NCI-H2107 (cell line): ENCODE measurements at regions not wholly inside any gene's neighbourhood (a gene's known extent, or its start where the extent isn't known, plus 50 kb on each side); places are given as distances from the start of the nearest gene placed in this dataset.
"Not testable (repeated sequence)": the region's sequence is repeated elsewhere in the genome, so short reads cannot be mapped to it uniquely, and the experiment has no call there.

Source experiments
- DNase-seq: peaks from one replicate; lab custom pipeline; 2025; lab: John Stamatoyannopoulos, UW

DNA sequence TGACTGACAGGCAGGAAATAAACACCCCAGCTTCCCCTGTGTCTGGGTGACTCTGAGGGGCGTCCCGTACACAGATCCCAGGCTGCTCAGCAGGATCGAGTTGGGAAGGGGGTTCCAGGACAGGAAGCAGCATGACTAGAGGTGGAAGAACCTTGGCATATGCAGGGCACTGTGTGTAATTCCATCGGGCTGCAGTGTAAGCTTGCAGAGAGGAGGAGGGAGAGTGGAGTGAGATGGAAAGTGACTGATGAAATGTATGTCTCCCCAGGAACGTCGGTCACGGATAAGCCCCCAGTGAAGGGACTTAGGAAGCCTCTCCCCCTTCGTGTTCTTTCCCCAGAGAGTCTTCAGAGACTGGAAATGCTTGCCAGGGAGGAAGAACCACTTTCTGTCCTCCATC lies 198.4 kb upstream of the SULF2 start:
- DNase-seq = not testable (repeated sequence)

DNA sequence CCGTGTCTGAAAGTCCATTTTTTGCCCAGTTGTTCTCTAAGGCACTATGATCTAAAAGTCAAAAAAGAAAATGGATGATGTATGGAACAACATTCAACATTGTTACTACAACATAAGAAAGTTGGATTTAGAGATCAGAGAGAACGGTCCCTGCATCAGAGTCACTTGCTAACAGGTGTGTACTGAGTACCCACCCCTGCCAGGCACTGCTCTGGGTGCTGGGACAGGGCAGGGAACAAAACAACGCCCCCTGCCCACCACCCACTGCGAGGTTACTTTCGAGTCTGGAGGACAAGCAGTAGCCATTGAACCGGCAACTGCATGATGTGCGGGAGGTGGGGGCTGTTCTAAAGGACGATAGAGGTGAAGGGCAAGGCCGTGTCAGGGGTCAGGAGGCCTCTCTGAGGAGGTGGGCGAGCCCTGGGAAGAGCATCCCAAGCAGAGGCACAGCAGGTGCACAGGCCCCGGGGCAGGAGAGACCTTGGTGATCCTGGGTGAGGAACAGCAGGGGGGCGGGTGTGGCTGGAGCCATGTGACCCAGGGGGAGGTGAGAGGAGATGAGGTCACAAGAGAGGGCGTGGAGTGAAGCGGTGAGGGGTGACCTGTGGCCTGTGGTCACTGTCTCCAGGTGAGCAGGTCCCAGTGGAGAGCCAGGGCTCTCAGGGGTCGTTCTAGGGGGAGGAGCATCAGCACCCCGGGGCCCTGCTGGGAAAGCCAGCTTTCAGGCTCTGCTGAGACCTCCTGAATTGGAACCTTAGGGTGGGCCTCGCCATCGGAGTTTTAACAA lies 197.5 kb upstream of the SULF2 start:
- DNase-seq = no peak

DNA sequence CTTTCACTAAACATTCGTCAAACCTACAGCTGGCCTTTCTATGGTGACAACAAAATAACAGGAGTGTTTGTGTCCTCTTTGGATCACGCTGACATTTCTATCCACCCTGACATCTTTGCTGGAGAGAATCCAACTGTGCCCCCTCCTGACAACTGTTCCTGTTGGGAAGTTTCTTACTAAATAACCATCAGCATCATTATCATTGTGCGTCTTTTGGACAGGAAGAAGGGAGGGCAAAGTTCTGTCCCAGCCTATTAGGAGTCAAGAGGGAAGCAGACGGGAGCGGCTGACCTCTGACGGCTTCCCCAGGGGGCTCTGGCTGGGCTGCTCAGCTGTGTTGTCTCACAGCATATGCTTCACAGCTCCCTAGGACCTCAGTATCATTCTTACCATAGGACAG lies 195.9 kb upstream of the SULF2 start:
- DNase-seq = no peak

DNA sequence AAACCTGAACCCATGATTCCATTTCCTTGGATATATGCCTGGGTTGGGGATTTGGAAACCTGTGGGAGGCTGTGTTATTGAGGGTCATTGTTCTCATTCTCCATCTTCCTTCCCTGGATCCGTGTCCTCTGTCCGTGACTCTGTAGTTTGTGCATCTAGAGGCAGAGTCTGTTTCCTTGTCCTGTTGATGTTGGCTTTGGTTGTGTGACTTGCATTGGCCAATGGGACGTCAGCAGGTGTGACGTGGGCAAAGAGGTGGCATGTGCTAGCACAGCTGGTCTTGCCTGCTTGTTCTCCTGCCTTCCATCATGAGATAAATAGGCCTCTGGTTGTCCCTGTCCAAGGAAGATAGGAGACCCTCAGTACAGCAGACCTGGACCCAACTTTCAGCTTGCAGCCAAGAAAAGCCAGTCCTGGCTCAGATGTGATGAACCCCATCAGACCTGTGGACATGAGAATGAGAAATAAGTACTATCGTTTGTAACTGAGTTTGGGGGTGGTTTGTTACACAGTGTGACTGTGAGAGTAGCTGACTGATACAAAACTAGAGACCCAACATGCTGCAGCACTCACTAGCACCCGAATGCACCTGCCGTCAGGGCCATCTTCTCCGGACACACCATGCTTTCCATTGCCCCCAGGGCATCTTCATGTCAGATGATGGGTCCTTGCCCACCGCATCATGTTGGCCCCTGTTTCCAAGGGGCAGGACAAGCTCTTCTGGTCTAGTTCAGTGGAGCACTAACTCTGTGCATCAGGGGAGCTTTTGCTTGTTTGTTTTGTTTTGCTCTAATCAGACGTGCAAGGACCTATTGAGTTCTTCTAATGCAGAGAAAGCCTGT lies 195.3 kb upstream of the SULF2 start:
- DNase-seq = no peak

DNA sequence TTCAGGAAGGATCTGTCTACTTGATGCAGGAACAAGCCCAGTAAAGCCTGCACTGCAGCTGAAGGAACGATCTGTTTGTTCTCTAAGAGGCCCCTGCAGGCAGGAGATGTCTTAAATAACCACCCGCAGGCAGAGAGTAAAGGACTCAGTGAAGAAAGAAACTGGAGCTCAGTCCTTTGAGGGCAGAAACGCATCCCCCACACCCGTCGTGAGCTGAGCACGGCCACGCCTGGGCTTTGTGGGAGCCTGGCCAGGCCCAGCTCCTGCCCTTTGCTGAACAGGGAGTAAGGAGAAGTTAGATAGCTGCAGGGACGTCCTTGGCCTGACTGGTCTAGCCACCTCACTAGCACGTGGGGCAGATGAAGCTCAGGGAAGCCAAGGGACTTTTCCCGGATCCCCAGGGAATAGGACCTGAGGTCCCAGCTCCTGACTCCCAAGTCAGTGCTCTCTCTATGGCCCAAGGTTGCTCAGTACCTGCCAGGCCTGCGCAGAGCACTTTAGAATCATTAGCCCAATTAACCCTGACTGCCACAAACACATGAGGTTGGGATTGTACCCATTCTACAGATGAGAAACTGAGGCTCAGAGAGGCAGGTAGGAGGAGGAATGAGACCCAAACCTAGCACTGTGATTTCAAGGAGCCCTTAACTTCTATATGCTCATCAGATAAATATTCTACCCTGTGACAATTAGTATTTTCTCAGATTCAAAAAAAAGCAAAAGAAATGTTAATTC lies 194.2 kb upstream of the SULF2 start:
- DNase-seq = not testable (repeated sequence)

DNA sequence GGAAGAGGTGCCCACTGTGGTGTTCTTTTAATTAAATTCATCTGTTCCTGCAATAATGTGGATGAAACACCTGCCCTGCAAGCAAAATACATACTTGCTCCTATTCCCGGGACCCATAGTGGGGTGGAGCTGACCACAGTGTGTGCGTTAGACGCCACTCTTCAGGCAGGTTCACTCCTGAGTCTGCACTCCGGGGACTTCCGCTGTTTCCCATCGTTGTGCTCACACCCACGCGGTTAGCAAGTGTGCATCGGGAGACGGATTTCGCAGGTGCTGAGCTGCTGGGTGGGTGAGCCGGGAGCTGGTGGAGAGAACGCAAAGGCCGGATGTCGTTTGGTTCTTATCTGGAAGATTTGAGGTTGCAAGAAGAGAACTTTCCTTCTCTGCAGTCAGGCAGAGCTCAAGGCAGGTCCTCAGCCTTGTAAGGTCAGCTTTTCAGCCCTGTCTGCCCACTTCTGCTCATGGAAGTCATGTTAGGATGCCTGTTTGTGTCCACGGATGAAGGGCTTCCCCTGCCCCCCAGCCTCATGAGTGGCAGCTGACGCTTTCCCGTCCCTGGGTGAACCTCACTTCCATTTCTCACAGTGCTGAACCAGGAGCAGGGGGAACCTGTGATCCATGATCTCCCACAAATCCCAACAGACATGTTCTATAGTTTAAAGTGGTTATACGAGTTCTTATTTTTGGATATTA lies 193.3 kb upstream of the SULF2 start:
- not testable (repeated sequence) for DNase-seq

DNA sequence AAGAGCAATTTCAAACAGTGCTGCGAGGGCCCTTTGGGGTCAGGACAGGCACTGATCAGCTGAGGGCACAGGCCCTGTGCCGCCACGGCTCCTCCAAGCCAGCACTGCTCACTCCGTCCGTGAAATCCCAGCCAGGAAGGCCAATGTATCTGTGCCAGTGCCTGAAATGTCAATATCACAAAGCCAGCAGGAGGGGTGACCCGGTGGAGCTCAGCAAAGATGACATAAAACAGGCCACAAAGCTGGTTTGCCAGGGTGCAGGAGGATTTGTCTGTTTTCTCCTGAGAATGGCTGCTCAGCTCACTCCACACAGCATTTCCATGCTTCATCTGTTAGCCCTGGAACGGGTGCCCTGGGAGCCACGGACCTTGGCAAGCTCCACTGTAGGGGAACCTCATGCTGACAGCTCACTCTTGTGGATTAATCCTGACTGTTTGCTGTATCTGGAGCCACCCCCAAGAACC lies 192.5 kb upstream of the SULF2 start:
- not testable (repeated sequence) for DNase-seq

DNA sequence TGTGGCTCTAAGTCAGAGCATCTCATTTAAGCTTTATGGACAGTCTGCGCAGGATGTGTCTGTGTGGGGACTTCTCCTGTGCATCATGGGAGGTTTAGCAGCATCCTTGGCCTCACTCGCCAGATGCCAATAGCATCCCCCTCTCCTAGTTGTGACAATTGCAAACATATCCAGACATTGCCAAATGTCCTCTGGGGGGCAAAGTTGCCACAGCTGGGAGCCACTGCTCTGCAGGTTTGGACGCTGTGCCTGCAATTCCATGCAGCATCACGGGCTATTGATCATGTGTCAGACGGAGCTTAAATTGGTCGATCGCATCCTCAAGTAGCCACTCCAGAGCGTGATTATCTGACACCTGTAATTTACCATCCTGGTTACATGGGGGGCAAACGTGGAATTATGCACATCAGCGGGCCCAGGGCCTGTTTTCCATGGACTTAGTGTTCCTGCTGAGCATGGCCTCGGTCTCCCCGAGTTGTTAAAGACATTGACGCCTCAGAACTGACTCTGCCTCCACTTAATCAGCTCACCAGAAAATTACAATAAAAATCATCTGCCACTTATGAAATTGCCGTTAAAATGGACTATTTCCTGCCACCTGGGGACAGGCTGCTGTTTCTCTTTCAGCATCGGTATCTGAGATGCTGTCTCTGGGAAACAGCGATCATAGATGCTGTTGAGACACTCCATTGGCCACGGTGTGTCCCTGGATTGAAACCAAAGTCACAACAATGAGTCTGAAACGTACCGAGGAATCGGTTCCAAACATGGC lies 191.9 kb upstream of the SULF2 start:
- not testable (repeated sequence) for DNase-seq

DNA sequence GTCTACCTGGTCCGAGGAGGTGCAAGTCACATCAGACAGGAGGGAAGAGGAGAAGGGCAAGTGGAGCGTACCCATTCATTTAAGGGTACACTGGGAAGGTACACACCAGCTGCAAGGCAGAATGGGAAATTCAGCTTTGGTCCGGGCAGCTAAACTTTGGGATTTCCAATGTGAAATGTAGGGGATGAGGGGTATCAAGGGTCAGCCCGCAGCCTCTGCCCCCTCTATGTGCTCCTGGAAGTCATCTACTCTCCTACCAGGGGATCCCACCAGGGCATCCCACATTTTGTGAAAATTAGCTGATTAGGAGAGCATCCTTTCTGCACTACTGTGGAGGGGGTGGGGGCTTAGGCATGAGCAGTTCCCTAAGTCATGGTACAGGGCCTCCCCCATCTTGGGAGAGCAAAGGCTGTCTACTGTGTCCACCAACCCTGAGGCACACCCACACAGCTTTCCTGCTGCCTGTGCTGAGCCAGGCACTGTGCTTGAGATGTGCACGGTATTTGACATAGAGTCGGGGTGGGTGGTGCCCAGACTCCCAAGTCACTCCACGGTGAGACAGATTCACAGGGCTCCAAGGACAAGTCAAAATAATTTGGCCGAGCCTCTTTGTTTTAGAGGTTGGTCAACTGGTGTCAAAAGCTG lies 189.1 kb upstream of the SULF2 start:
- no peak for DNase-seq

DNA sequence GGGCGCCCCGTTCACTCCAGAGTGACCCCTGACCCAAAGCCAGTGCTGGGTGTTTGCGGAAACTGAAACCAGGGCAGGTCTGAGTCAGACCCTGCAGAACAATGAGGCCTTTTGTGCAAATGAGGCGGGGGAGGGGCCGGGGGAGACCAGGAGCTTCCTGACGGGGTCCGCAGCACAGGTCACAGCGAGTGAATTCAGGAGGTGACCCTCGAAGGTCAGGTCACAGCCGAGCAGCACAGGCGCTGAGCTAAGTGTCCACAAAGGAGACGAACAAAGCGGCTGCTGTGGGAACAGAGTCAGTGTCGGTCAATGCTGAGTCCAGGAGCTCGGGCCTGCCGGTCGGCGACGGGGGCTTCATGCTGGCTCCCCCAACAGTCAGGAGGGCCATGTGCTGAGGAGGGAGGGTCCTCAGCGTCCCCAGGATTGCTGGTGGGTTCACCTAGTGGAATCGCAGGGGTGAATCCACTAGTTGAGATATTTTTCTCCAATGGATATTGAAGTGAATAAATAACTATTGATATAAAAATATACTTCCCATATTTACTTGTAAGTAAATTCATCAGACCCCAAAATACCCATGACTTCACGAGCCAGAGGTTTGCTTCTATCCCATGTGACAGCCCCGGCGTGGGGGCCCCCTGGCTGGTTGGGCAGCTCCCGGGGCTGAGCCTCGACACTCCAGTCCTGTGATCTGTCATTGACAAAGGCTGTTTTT lies 188.4 kb upstream of the SULF2 start:
- DNase-seq = no peak

DNA sequence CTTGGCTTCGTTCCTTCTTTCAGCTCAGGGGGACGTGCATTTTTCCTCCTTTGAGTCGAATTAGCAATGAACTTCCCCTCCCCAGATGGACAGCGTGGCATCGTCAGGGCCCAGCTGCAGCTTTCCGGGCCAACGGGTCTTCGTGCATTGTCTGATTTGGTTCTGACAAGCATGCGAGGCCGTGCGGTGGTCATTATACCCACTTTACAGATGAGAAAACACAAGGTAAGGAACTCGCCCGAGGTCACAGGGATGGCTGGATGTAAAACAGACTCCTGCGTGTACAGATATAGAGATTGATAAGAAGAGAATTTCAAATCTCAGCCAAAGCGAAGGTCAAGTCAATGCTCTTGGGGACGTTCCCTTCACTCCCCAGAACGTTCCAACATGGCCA lies 187.6 kb upstream of the SULF2 start:
- DNase-seq = no peak

DNA sequence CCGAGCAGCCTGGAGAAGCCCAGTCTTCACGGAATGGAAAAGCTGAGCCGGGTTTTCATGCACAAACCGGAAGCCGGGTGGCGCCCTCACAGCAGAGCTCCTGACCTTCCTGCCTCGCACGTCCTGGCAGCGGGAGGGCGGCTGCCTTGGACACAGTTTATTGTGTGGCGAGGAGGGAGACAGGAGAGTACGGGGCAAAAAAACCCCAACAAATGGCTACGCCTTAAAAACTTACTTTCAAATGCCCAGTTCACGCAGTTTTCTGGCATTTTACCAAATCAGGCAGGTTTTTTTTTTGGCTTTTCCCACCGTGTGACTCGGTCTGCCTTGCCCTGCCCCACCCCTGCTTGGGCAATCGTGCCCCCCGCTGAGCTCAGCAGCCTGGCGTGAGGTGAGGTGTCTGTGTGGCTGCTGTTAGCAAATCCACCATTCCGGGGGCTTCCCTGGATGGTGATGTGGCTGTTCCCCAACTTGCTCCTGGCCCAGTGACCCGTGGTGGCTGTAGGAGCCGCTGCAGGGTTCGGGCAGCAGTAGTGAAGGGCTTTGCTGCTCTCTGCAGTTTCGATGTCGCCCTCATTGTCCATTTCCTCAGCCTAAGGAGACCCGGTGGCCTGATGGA lies 187.1 kb upstream of the SULF2 start:
- DNase-seq = not testable (repeated sequence)

DNA sequence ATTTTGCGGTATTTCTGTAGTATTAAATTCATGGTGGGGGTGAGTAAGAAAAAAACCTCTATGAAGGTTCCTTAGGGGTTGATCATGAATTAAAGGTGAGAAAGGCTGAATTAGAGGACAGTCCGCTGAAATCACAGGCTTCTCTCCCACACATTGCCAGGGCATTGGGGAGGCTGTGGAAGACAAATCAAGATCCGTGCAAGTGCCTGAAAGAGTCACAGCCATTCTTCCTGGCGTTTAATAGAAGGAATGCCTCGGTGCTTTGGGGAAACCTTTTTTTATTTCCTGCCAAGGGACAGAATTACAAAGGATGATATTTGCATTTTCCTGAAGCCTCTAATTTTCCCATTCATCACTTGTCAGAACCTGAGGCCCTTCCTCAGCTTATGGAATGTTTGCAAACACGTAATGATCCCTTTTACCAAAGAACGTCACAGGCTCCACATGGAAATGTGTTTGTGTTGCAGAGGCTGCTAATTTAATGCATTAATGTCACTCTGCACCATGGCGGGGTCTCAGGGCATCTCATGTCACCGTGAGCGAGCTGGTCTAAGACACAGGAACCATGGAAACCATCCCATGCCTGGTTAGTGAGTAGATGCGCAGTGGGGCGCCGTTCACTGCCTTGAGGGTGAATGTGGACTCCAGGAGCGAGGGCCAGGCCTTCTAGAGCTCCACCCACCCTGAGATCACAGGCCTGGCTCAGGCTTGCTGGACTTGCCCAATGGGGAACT lies 185.9 kb upstream of the SULF2 start:
- DNase-seq = no peak

DNA sequence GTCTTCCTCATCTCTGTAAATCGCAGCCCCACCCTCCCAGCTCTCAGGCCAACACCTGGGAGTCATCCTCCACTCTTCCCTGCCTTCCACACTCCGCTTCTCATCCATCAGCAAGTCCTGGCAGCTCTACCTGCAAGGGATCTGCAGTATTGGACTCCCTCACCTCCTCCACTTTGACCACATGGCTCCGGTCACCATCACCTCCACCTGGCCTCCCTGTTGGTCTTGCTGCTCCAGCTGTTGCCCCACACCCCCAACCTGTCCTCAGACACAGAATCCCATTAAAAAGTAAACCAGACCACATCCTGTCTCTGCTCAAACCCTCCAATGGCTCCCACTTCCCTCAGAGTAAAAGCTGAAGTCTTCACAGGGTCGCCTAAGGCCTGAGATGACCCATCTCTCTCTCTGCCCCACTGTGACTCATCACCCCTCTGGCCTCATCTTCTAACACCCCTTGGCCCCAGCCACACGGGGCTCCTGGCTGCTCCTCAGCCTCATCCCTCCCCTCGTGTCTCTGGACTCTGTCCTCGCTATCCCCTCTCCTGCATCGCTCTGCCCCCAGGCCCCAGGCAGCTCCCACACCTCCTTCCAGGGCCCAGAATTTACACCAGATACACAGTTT lies 185.1 kb upstream of the SULF2 start:
- no peak for DNase-seq

DNA sequence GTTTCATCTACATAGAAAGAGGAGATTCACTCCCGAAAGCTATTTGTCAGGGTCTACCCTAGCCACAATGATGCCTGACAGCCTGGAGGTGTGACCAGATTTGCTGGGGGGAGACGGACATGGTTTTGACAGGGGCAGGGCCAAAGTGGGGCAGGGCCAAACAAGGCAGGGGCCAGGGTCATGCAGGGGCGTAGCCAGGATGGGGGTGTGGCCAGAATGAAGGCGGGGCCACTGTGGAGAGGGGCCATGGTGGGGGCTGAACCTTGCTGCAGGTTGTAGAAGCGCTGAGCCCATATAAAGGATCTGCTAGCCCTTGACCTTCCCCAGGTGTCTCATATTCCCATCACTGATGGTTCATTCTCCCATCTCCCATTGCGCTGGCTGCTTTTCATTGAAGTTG lies 184.1 kb upstream of the SULF2 start:
- no peak for DNase-seq

DNA sequence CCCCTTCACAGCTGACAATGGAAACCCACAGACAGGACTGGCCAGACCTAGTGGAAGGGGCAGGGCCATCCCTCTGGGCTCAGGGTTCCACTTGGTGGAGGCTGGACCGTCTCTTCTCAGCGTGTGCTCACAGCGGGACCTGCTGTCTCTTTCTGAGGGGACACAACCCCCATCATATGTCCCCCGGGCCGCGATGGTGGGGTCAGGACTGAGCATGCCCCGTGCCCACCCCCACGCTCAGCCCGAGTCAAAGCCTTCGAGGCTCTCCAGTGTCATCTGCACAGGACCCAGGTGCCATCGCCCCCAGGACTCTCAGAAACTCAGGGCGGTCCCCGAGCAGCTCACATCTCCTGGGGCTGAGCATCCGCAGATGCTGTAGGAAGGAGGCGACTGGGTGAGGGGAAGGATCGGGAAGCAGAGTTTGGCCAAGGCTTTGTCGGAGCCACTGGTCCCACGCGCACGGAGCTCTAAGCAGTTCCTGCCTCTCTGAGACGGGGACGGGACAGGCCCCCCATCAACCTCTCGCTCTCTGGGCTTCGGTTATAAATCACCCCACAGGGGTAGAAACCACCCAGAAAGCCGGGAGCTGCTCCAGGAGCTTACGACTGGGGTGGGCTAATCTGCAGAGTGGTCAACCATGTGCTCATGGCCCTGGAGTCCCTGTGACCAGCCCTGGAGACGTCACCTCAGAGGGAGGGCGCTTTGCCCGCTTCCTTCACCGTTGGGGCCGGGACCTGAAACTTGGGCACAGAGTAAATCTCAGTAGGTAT lies 183.4 kb upstream of the SULF2 start:
- DNase-seq = no peak

DNA sequence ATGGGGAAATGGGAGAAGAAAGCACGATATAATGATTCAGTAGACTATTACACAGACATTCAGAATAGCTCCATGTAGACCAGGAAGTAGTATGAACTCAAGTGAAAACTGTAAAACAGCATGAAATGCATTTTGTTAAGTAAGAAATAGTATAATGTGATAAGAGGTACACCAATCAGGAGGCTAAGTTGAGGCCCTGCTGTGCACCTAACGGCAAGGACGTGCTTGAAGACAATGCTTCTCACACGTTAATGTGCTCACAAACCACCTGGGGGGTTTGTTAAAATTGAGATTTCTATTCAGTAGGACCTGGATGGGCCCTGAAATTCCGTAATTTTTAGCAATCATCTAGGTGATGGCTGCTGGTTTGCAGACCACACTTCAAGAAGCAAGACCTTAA lies 178.9 kb upstream of the SULF2 start:
- DNase-seq = no peak

DNA sequence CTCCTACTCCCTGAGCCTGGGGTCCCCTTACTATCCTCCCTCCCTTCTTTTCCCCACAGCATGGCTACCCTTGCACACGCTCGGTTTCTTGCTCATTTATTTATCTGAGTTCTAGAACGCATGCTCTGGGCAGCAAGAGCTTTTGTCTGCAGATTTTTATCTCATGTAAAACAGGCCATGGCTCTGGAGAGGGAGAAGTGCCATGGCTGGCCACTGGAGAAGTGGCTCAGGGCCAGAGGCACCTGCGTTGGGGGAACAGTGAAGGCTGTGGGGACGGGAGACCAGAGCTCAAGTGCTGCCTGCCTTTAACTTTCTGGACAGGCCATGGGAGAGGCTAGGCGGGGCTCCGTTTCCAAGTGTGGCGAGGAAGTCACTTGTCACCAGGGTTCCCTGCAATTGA lies 177.7 kb upstream of the SULF2 start:
- no peak for DNase-seq
